Thoracic aorta (tissue), 2 donors: ENCODE measurements at regions not wholly inside any gene's neighbourhood (a gene's known extent, or its start where the extent isn't known, plus 50 kb on each side); places are given as distances from the start of the nearest gene placed in this dataset.

Experiments
- ATAC-seq: fragments of 150-250 bp; one replicate; pipeline ENCODE4 v1.8.0; 2017; ENCODE audit warnings: low read depth; ENCODE audit not compliant: insufficient number of reproducible peaks, low FRiP score
- DNase-seq: peaks from one replicate; pipeline ENCODE4 v3.0.0-alpha.2; 2020; ENCODE audit warnings: low spot score
- H3K27ac ChIP-seq, 2 donors: fragments of 200-600 bp; sonication (generic); 1 replicate in 1 of 2; 2 replicates in 1 of 2; pipeline ENCODE4 v1.5.1; 2016; ENCODE audit warnings: mild to moderate bottlenecking in 2 of 2, moderate library complexity in 2 of 2
- H3K27me3 ChIP-seq: fragments of 200-600 bp; sonication (generic); replicated peaks from 2 replicates; pipeline ENCODE4 v1.6.0; 2016; ENCODE audit warnings: mild to moderate bottlenecking; ENCODE audit not compliant: insufficient read depth
- H3K36me3 ChIP-seq: fragments of 200-600 bp; sonication (generic); one replicate; pipeline ENCODE4 v1.5.1; 2016
- H3K4me1 ChIP-seq, 2 donors: fragments of 200-600 bp; sonication (generic); 1 replicate in 1 of 2; 2 replicates in 1 of 2; pipeline versions ENCODE4 v1.5.1 to v1.6.0; 2016; ENCODE audit warnings: low read depth in 2 of 2, mild to moderate bottlenecking in 1 of 2; ENCODE audit not compliant: control insufficient read depth in 1 of 2
- H3K4me3 ChIP-seq: fragments of 200-600 bp; sonication (generic); 2 replicates; pipeline ENCODE4 v1.5.1; 2016; ENCODE audit warnings: mild to moderate bottlenecking
- H3K9me3 ChIP-seq: fragments of 200-600 bp; sonication (generic); 2 replicates; pipeline ENCODE4 v1.5.1; 2016
- CTCF ChIP-seq: fragments of 200-600 bp; sonication (generic); IDR thresholded peaks from one replicate; pipeline ENCODE4 v1.5.1; 2019; ENCODE audit warnings: antibody characterized with exemption

- H3K27me3 ChIP-seq = no peaks in the 10 kb centered on the region
- no peak for ATAC-seq
- H3K9me3 ChIP-seq = no peaks in the 10 kb centered on the region
- no peak for DNase-seq
- H3K4me3 ChIP-seq = no peak overlapping the region
- no peak for TF ChIP-seq CTCF
- H3K4me1 ChIP-seq = no peaks in the 10 kb centered on the region
- no peaks in the 10 kb centered on the region for H3K36me3 ChIP-seq
- no peak overlapping the region for H3K27ac ChIP-seq
Observed at GRCh38 chr20:40949346-40949745, 79.3 kb upstream of the TOP1 start.

GRCh38 chr20:40952136-40952535 is 76.5 kb upstream of the TOP1 start:
- no peak for DNase-seq
- Histone ChIP-seq H3K4me3 (no peak overlapping the region), H3K27ac (no peak overlapping the region), H3K4me1 (no peaks in the 10 kb centered on the region), H3K36me3 (no peaks in the 10 kb centered on the region), H3K27me3 (no peaks in the 10 kb centered on the region), H3K9me3 (no peaks in the 10 kb centered on the region)
- no peak for ATAC-seq
- no peak for TF ChIP-seq CTCF

GRCh38 chr20:40953416-40953815 is 75.2 kb upstream of the TOP1 start:
- Histone ChIP-seq H3K27me3 (no peaks in the 10 kb centered on the region), H3K27ac (no peak overlapping the region), H3K9me3 (no peaks in the 10 kb centered on the region), H3K4me1 (no peaks in the 10 kb centered on the region), H3K36me3 (no peaks in the 10 kb centered on the region), H3K4me3 (no peak overlapping the region)
- no peak for TF ChIP-seq CTCF
- ATAC-seq (no peak), DNase-seq (no peak)

- Histone ChIP-seq H3K4me3 (no peak overlapping the region), H3K4me1 (no peaks in the 10 kb centered on the region), H3K9me3 (no peaks in the 10 kb centered on the region), H3K36me3 (no peaks in the 10 kb centered on the region), H3K27ac (no peak overlapping the region), H3K27me3 (no peaks in the 10 kb centered on the region)
- TF ChIP-seq CTCF = no peak
- DNase-seq (no peak), ATAC-seq (no peak)
Observed at GRCh38 chr20:40953856-40954255, 74.8 kb upstream of the TOP1 start.

- Histone ChIP-seq H3K4me3 (no peak overlapping the region), H3K4me1 (no peaks in the 10 kb centered on the region), H3K36me3 (no peaks in the 10 kb centered on the region), H3K27ac (no peak overlapping the region), H3K9me3 (no peaks in the 10 kb centered on the region), H3K27me3 (no peaks in the 10 kb centered on the region)
- ATAC-seq (no peak), DNase-seq (no peak)
- no peak for TF ChIP-seq CTCF
Observed at GRCh38 chr20:40954521-40955165, 74.0 kb upstream of the TOP1 start.
